HT1080 (cell line): ENCODE measurements at regions not wholly inside any gene's neighbourhood (a gene's known extent, or its start where the extent isn't known, plus 50 kb on each side); places are given as distances from the start of the nearest gene placed in this dataset. TPM values are rescaled to one million over a fixed set of nuclear protein-coding genes. Genes with fewer than 3 reads are reported as not detected.
"Not testable (repeated sequence)": the region's sequence is repeated elsewhere in the genome, so short reads cannot be mapped to it uniquely, and the experiment has no call there.

Experiments
- DNase-seq: peaks from one replicate; pipeline ENCODE4 v3.0.0-alpha.2; 2015; ENCODE audit warnings: low read depth
- small RNA-seq: library from RNA; depleted of rRNA; stranded (forward); fragments of <200 nt; gene quantifications from one replicate; pipeline ENCODE3, GENCODE V24; 2014

DNA sequence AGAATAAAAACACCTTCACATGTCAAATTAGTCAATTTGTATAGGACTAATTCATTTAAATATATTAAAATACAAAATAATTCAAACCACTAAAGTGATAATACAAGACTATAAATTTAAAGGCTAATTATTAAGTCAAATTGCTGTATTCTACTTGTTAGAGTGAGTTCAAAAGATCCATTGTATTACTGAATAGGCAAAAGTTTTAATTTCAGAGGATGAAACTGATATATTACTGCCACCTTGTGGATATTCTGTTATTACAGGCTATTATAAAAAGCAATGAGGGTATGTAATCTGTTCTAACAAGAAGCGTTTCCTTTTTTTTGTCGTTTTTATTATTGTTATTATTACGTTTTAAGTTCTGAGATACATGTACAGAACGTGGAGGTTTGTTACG is 1825.5 kb upstream of the TPTE start:
- not testable (repeated sequence) for DNase-seq

DNA sequence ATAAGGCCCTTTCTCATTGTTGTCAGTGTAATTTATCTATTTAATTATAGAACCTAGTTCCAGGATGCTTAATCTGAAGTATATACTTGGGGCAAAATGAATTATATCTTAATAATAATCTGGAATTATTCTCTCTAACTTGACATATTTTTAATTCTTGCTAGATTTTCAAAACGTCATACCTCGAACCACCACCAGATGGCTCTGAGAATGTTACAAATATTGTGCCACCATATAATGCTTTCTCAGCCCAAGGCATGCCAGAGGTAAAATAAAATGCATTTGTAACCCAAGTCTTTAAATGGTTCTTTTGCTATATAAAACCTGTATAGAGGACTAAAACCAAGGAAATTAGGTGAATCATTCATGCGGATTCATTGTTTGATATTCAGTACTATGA is 1820.1 kb upstream of the TPTE start:
- not testable (repeated sequence) for DNase-seq

DNA sequence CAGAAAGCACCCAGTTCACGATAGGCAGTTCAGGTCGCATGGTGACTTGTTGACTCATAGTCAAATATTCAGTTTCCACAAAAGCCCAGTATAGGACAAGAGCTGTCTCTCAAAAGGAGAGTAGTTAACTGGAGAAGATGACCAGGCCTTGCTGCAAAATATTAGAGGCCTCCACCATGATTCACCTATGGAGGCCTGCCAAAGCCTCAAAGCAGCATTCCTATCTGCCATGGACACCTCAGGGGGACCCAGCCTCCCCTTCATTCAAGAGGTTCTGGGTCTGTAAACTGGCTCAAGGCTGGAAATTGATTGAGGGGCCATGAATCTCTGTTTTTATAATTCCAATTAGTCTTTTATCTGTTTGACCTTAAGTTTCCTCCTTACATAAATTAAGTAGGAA is 1815.6 kb upstream of the TPTE start:
- peak; percentile 66 for DNase-seq

Small RNA genes in the stretch of these regions (small RNA-seq; reads per million reads assigned to genes)
- gene CR381572.1, result not detected
